LNCaP clone FGC (cell line): ENCODE measurements at regions not wholly inside any gene's neighbourhood (a gene's known extent, or its start where the extent isn't known, plus 50 kb on each side); places are given as distances from the start of the nearest gene placed in this dataset.

Experiments used
- DNase-seq: peaks from one replicate; pipeline ENCODE4 v3.0.0-alpha.2; 2011; ENCODE audit warnings: low read depth
- H3K4me3 ChIP-seq: 2 replicates; pipeline ENCODE4 v1.5.1; 2011; ENCODE audit warnings: mild to moderate bottlenecking, low read depth, low read length, control low read depth
- TF ChIP-seq, protein P1 (sequence below): IDR thresholded peaks from 2 replicates; pipeline ENCODE4 v1.5.1; 2012; ENCODE audit warnings: mild to moderate bottlenecking; ENCODE audit not compliant: control insufficient read depth, insufficient read depth; ENCODE audit errors: extremely low read depth

DNA sequence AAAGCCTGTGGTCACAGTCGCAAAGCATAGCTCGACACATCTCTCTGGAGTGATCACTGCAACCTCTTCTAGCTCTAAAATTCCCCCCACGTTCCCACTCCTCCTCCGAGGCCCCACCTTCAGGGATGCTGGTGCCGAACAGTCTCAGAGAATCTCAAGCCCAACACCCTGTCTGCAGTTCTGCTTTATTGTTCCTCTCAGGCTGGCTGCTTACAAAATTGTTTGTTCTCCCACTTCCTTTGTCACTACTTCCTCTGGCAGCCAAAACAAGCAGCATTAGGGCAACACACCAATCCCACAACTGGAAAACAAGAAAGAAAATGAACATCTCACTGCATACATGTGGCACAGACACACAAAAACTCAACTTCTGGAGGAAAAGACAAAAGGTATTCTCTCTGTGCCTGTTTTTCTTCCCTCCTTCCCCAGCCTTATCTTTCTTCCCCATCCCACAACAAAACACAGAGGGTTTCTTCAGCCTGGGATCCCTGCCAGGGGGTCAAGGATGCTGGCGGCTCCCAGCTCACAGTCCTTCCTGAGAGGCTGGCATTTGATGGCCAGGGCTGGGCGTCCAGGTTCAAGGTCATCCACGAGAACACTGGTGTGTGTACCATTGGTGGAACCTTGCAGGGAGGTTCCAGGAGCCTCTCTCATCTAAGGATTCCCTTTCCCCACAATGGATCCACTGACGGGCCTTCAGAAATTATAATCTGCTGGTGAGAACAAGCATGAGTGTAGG, 108.4 kb downstream of the TMCO5A start:
- TF ChIP-seq, protein P1, sequence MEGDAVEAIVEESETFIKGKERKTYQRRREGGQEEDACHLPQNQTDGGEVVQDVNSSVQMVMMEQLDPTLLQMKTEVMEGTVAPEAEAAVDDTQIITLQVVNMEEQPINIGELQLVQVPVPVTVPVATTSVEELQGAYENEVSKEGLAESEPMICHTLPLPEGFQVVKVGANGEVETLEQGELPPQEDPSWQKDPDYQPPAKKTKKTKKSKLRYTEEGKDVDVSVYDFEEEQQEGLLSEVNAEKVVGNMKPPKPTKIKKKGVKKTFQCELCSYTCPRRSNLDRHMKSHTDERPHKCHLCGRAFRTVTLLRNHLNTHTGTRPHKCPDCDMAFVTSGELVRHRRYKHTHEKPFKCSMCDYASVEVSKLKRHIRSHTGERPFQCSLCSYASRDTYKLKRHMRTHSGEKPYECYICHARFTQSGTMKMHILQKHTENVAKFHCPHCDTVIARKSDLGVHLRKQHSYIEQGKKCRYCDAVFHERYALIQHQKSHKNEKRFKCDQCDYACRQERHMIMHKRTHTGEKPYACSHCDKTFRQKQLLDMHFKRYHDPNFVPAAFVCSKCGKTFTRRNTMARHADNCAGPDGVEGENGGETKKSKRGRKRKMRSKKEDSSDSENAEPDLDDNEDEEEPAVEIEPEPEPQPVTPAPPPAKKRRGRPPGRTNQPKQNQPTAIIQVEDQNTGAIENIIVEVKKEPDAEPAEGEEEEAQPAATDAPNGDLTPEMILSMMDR = no peak
- DNase-seq = peak; percentile 10
- H3K4me3 ChIP-seq = no peak overlapping the region

DNA sequence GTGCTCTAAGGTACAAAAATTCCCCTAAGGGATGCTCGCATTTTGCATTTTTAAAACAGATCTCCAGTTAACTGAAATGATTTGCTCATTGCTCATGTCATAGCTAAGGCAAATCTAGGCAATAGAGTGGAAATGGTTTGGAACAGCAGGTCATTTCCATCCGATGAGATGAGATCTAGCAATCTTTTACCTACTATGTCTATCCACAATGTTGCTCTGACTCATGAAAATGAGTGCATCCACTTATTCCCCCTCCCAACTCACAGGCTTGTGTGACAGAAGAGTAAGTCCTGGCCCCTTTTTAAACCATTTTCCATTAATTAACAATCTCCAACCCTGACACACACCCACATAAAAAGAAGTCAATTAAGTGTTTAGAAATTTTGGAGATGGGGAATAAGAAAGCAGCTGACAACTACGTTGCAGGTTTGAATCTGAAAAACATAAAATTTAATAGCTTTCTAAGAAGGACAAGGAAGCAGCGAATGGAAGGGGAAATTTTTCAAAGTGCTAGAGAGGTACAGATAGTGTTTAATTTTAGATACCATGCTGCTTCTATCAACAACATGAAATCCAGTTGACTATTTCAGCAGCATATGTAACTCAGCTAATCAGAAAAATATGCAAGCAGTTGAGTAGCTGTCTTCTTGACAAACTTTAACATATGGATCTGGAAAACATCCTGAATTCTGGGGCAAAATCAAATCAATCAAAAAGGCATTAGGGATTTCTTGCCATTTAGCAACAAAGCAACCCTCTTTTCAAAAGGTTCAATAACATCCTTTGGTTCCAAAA, 112.0 kb downstream of the TMCO5A start:
- no peak overlapping the region for H3K4me3 ChIP-seq
- DNase-seq = no peak
- TF ChIP-seq, protein P1 = no peak

DNA sequence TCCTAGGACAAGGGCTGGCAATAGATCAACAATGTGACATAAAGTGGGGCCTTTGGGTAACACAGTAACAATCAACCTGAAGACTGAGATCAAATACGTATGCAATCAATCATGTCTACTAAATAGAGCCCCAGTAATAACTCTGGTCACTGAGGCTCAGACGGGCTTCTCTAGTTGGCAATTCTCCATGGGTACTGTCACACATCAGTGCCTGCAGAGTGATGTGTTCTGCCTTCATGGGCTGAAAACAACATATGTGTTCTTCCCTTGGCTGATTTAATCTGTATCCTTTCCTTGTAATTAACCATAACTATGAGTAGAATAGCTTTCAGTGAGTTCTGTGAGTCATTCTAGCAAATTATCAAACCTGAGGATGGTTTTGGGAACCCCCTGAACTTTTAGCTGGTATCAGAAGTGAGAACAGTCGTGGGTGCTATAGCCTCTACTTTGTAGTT, 113.6 kb downstream of the TMCO5A start:
- no peak for DNase-seq
- TF ChIP-seq, protein P1 = no peak
- no peak overlapping the region for H3K4me3 ChIP-seq

DNA sequence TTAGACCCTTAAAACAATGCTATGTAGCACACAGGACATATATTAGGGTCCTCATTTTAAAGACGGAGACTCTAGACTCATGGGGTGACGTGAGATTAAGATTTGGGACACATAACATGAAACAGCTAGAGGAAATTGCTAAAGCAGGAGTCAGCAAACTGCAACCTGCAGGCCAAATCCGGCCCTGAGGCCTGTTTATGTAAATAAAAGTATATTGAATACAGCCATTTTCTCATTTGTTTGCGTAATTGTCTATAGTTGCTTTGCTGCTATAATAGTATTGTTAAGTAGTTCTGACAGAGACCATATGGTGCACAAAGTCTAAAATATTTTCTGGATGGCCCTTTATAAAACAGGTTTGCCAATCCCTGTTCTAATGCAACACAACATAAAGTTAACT, 115.5 kb downstream of the TMCO5A start:
- TF ChIP-seq, protein P1 = no peak
- DNase-seq = no peak

DNA sequence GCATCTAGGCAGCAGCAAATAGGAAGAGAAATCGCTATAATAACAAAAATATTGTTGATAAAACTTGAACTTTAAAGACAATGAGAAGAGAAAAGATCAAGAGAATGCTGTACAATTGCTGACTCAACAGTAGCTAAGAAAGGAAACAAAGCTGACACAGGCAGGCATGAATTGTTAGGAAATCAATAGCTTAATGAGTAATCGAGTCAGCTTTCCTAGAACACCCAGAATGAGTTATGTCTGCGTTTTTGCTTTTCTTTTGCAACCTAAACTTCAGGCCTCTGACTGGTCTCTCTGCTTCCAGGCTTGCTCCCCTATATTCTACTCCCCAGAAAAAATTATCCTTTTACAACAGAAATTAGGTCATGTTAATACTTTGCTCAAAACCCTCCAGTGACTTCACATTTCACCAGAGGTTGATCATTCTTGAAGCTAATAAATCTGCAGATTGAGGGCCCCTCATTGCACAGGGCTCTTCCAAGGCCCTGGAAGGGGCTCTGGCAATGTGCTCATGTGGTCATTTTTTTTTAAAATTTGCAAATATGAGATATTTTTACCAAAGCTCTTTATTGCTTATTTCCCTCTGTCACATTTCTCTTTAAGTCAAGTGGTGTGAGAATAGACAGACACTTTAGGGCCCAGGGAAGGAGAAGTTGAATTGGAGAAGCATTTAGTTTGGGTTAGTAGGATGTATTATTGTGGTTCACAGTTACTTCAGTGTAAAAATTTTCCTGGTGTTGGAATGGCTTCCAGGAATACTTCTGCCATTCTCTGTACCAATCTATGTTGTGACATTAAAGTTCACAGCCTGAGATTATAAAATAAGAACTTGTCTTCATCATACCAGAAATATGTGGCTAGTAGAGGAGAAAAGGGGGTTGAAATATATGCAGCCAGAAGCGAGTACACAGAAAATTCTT, 116.3 kb downstream of the TMCO5A start:
- H3K4me3 ChIP-seq = no peak overlapping the region
- DNase-seq = no peak
- TF ChIP-seq, protein P1 = no peak

More for the DNA sequence above, 115.5 kb downstream of the TMCO5A start:
- no peak overlapping the region for H3K4me3 ChIP-seq

DNA sequence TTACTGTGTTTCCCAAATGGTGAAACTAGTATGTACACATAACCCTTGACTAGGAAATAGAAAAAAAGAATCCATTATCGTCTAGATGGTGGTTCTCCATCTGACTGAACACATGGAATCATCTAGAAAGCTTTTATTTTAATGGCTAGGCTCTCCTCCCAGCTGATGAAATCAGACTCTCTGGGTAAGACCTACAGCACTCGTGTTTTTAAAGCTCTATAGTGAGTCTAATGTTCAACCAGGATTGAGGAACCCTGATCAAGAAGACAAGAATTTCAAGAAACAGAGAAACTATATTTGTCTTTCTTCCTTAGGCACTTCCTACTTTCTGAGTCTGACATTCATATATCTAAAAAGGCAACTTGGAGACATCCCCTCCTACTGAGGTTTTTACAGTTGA, 118.8 kb downstream of the TMCO5A start:
- H3K4me3 ChIP-seq = no peak overlapping the region
- TF ChIP-seq, protein P1 = no peak
- DNase-seq = no peak
